CD4-positive, CD25-positive, alpha-beta regulatory T cell (primary cell): ENCODE measurements at regions not wholly inside any gene's neighbourhood (a gene's known extent, or its start where the extent isn't known, plus 50 kb on each side); places are given as distances from the start of the nearest gene placed in this dataset.

Source experiments
- ATAC-seq, 2 donors: fragments of 150-1000 bp; cut with Tn5 transposase; one replicate each; pipeline ENCODE4 v1.10.0; 2021; ENCODE audit warnings: low read depth in 2 of 2, moderate number of reproducible peaks in 2 of 2, moderate library complexity in 1 of 2
- DNase-seq, 3 donors: peaks; one replicate each; pipeline versions ENCODE4 v3.0.0 to v3.0.0-alpha.2; 2012 to 2022; ENCODE audit warnings: mixed read lengths in 1 of 3
- H3K27ac ChIP-seq: one replicate; pipeline ENCODE4 v1.7.0; 2013; ENCODE audit warnings: mild to moderate bottlenecking, low read length; ENCODE audit not compliant: insufficient read depth, poor library complexity, severe bottlenecking
- H3K27me3 ChIP-seq: one replicate; pipeline ENCODE4 v1.7.0; 2013; ENCODE audit warnings: low read length; ENCODE audit not compliant: control insufficient read depth, insufficient read depth
- H3K36me3 ChIP-seq: one replicate; pipeline ENCODE4 v1.7.0; 2013; ENCODE audit warnings: mild to moderate bottlenecking, low read length, moderate library complexity; ENCODE audit not compliant: control insufficient read depth, insufficient read depth
- H3K4me1 ChIP-seq: 2 replicates; pipeline ENCODE4 v1.7.0; 2013; ENCODE audit warnings: mild to moderate bottlenecking, low read length; ENCODE audit not compliant: insufficient read depth, control insufficient read depth, poor library complexity, severe bottlenecking
- H3K4me3 ChIP-seq: one replicate; pipeline ENCODE4 v1.7.0; 2013; ENCODE audit warnings: low read depth, mild to moderate bottlenecking, low read length, moderate library complexity
- H3K9me3 ChIP-seq, 2 experiments: 1 replicate in 1 of 2; 2 replicates in 1 of 2; pipeline ENCODE4 v1.7.0; 2013; ENCODE audit warnings: low read length in 2 of 2, mild to moderate bottlenecking in 1 of 2, moderate library complexity in 1 of 2; ENCODE audit not compliant: control insufficient read depth in 2 of 2
- H3K27ac Mint-ChIP-seq, 3 donors: one replicate each; pipeline ENCODE4 v1.8.0; 2020 to 2022; ENCODE audit warnings: mild to moderate bottlenecking in 3 of 3, mixed read lengths in 3 of 3, moderate library complexity in 2 of 3
- H3K27me3 Mint-ChIP-seq: one replicate; pipeline ENCODE4 v1.8.0; 2022; ENCODE audit warnings: mild to moderate bottlenecking, mixed read lengths
- H3K36me3 Mint-ChIP-seq: one replicate; pipeline ENCODE4 v1.8.0; 2020; ENCODE audit warnings: mixed read lengths
- H3K4me1 Mint-ChIP-seq, 4 donors: one replicate each; pipeline ENCODE4 v1.8.0; 2020 to 2022; ENCODE audit warnings: mixed read lengths in 4 of 4, mild to moderate bottlenecking in 1 of 4
- H3K4me3 Mint-ChIP-seq, 4 donors: one replicate each; pipeline ENCODE4 v1.8.0; 2020 to 2022; ENCODE audit warnings: mild to moderate bottlenecking in 4 of 4, mixed read lengths in 4 of 4, moderate library complexity in 3 of 4
- H3K9me3 Mint-ChIP-seq, 7 donors: one replicate each; pipeline ENCODE4 v1.8.0; 2020 to 2022; ENCODE audit warnings: mixed read lengths in 7 of 7, mild to moderate bottlenecking in 3 of 7, moderate library complexity in 2 of 7

DNA sequence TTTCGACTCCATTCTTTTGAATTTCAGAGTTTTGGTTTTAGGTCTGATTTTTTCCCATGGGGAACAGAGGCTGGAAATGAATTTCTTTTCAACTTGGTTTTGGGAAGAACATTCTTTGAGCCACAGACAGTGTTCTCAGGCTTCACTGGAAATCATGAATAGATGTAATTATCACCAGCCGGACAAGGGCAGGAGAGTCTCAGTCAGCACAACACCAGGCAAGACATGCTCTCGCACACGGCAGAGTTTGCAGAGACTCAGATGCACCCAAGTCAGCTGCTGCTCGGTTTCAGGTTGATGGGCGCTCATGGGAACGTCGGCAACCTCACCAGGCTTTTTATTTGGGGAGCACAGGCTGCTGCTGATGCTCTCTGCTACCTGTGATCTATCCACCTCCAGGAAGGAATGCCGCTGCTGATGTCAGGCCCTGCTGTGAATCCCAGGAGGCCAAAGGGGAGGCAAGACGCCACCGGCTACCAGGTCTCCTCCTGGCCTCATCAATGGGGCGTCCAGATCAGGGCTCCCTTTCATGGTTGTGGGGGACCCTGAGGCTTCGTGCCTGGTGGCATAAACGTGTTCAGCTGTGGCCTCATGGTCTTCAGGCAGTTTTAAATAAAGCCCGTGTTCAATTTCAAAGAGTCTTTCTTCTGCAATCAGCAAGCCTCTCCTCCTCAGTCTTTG, 332.3 kb upstream of the IRX4 start:
- H3K36me3 ChIP-seq = no peaks in the 10 kb centered on the region
- H3K27me3 ChIP-seq = no peaks in the 10 kb centered on the region
- Mint-ChIP-seq H3K27me3 (no peaks in the 10 kb centered on the region), H3K27ac (no peak overlapping the region), H3K9me3 (peaks cover 0 to 3% (median 0%) of the 10 kb centered on the region in 7 donors), H3K36me3 (no peaks in the 10 kb centered on the region), H3K4me3 (no peak overlapping the region), H3K4me1 (no peaks in the 10 kb centered on the region)
- no peak overlapping the region for H3K27ac ChIP-seq
- ATAC-seq (no peak), DNase-seq (no peak)
- no peaks in the 10 kb centered on the region for H3K4me1 ChIP-seq
- H3K4me3 ChIP-seq = no peak overlapping the region
- H3K9me3 ChIP-seq = no peaks in the 10 kb centered on the region

DNA sequence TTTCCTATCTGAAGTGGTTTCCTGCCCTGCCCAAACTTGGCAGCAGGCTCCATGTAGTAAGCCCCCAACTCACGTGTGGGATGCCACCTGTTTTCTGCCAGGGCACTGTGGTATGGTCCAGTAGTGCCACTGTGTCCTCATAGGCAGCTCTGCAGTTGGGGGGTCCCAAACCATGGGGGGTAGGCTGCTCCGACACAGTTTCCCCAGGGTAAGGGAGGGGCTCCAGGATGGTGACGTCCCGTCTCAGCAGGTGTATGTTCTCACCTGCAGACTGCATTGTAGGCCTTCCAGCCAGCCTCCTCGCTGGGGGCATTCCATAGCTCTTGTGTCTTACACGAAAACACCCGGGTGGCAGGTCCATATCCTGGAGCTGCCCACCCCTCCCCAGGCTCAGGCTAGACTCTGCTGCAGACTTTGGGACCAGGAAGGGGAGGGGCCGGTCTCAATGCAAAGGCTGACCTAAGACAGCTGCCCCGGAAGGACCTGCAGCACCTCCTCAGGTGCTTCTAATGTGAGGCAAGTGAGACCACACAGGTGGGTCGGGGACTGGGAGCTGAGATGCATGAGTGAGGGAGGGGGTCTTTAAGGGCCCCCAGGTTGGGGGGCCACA, 330.5 kb upstream of the IRX4 start:
- ATAC-seq (no peak), DNase-seq (no peak)
- no peaks in the 10 kb centered on the region for H3K9me3 Mint-ChIP-seq
- H3K27ac Mint-ChIP-seq = no peak overlapping the region
- no peaks in the 10 kb centered on the region for H3K4me1 Mint-ChIP-seq
- H3K9me3 ChIP-seq = no peaks in the 10 kb centered on the region
- no peak overlapping the region for H3K27ac ChIP-seq
- no peaks in the 10 kb centered on the region for H3K27me3 Mint-ChIP-seq
- H3K27me3 ChIP-seq = no peaks in the 10 kb centered on the region
- no peaks in the 10 kb centered on the region for H3K4me1 ChIP-seq
- no peaks in the 10 kb centered on the region for H3K36me3 ChIP-seq
- no peak overlapping the region for H3K4me3 ChIP-seq
- H3K36me3 Mint-ChIP-seq = no peaks in the 10 kb centered on the region
- no peak overlapping the region for H3K4me3 Mint-ChIP-seq

DNA sequence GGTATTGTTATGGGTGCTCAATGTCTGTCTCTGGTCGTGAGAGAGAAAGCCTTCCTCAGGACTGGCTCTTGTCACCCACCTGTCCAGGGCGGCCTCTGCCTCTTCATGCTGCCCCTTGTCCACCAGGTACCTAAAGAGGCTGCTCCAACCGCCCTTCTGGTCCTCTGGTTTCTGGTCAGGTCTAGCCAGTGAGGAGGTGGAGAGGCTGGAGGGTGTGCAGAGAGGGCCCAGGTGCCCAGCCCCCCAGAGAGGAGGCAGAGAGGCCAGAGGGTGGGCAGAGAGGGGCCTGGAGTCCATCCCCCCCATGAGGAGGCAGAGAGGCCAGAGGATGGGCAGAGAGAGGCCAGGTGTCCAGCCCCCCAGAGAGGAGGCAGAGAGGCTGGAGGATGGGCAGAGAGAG, 329.8 kb upstream of the IRX4 start:
- no peaks in the 10 kb centered on the region for H3K9me3 ChIP-seq
- no peaks in the 10 kb centered on the region for H3K27me3 Mint-ChIP-seq
- no peak for DNase-seq
- no peak overlapping the region for H3K27ac Mint-ChIP-seq
- H3K4me1 ChIP-seq = no peaks in the 10 kb centered on the region
- no peaks in the 10 kb centered on the region for H3K27me3 ChIP-seq
- no peaks in the 10 kb centered on the region for H3K36me3 Mint-ChIP-seq
- H3K4me3 Mint-ChIP-seq = no peak overlapping the region
- H3K9me3 Mint-ChIP-seq = no peaks in the 10 kb centered on the region
- no peak overlapping the region for H3K4me3 ChIP-seq
- no peak overlapping the region for H3K27ac ChIP-seq
- no peaks in the 10 kb centered on the region for H3K4me1 Mint-ChIP-seq
- ATAC-seq = no peak
- no peaks in the 10 kb centered on the region for H3K36me3 ChIP-seq

DNA sequence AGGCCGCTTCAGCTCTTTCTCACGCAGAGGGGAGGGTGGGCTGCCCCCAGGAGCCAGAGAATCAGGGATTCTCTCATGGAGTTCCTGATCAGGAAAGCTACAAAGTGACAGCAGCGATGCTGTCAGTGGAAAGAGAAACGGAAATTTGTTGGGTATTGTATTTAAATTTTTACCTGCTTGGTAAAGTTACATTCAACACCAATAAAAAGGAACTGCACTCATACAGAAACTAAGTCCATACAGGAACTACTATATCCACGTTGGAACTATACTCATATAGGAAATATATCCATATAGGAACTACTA, 325.5 kb upstream of the IRX4 start:
- peaks cover 0 to 2% (median 0%) of the 10 kb centered on the region in 7 donors for H3K9me3 Mint-ChIP-seq
- no peaks in the 10 kb centered on the region for H3K4me1 ChIP-seq
- no peak overlapping the region for H3K4me3 ChIP-seq
- H3K4me1 Mint-ChIP-seq = no peaks in the 10 kb centered on the region
- H3K27me3 Mint-ChIP-seq = no peaks in the 10 kb centered on the region
- no peaks in the 10 kb centered on the region for H3K9me3 ChIP-seq
- no peaks in the 10 kb centered on the region for H3K27me3 ChIP-seq
- ATAC-seq = no peak
- no peak overlapping the region for H3K4me3 Mint-ChIP-seq
- no peak overlapping the region for H3K27ac Mint-ChIP-seq
- H3K36me3 ChIP-seq = no peaks in the 10 kb centered on the region
- DNase-seq = no peak
- no peaks in the 10 kb centered on the region for H3K36me3 Mint-ChIP-seq
- no peak overlapping the region for H3K27ac ChIP-seq

DNA sequence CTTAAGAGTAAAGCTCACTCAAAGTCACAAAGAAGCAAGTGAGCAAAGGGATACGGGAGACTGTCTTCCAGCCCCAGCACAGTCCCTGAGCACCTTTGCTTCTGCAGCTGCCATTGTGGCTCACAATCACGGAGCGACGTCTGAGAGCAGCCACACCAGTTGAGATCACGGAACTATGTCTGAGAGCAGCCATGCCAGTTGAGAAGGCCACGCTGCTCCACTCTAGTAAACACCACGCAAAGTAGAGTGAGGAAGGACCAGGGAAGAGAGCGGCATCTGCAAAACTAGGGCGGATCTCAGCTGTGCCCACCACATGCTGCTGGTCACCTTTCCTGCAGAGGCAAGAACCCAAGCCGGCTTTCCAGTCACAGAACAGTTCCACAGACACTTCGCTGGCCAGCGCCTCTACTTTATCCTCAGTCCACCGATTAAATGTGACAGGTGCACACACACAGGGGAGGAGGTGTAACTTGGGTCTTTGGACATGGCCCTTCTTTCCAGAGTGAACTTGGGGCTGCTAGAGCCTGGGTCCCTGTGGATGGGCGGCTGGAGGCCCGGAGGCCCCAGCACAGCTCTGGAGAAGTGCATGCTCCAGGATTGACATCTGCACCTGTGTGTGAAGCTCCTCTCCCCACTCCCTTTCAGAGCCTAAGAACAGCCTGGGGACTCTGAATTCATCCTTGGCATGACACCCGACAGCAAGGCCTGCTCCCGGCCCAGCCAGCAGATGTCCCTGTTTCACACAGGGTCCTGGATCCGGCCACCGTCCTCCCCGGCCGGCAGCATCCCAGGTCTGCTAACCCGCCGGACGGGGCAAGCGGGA, 324.9 kb upstream of the IRX4 start:
- peaks cover 0 to 2% (median 0%) of the 10 kb centered on the region in 7 donors for H3K9me3 Mint-ChIP-seq
- H3K36me3 Mint-ChIP-seq = no peaks in the 10 kb centered on the region
- Histone ChIP-seq H3K27me3 (no peaks in the 10 kb centered on the region), H3K36me3 (no peaks in the 10 kb centered on the region), H3K9me3 (no peaks in the 10 kb centered on the region), H3K4me3 (no peak overlapping the region), H3K27ac (no peak overlapping the region), H3K4me1 (no peaks in the 10 kb centered on the region)
- no peak overlapping the region for H3K27ac Mint-ChIP-seq
- H3K4me1 Mint-ChIP-seq = no peaks in the 10 kb centered on the region
- no peak overlapping the region for H3K4me3 Mint-ChIP-seq
- no peaks in the 10 kb centered on the region for H3K27me3 Mint-ChIP-seq
- DNase-seq (no peak), ATAC-seq (no peak)

DNA sequence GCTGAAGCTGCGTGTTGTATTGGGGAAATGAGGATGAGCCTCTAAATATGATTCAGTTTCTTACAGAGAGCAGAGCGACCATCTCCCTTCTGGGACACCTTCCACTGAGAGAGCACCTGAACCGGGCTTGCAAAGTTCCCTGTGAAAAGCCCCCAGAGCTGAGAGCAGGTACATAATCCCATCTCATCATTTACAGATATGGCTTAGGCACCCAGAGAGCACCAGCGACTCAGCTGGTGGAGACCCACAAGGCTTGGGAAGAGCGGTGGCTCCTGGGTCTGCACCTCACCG, 324.3 kb upstream of the IRX4 start:
- Mint-ChIP-seq H3K9me3 (peaks cover 0 to 2% (median 0%) of the 10 kb centered on the region in 7 donors), H3K27ac (no peak overlapping the region), H3K36me3 (no peaks in the 10 kb centered on the region), H3K4me3 (no peak overlapping the region), H3K27me3 (no peaks in the 10 kb centered on the region), H3K4me1 (no peaks in the 10 kb centered on the region)
- no peak for DNase-seq
- Histone ChIP-seq H3K36me3 (no peaks in the 10 kb centered on the region), H3K4me3 (no peak overlapping the region), H3K27ac (no peak overlapping the region), H3K9me3 (no peaks in the 10 kb centered on the region), H3K4me1 (no peaks in the 10 kb centered on the region), H3K27me3 (no peaks in the 10 kb centered on the region)
- ATAC-seq = no peak

DNA sequence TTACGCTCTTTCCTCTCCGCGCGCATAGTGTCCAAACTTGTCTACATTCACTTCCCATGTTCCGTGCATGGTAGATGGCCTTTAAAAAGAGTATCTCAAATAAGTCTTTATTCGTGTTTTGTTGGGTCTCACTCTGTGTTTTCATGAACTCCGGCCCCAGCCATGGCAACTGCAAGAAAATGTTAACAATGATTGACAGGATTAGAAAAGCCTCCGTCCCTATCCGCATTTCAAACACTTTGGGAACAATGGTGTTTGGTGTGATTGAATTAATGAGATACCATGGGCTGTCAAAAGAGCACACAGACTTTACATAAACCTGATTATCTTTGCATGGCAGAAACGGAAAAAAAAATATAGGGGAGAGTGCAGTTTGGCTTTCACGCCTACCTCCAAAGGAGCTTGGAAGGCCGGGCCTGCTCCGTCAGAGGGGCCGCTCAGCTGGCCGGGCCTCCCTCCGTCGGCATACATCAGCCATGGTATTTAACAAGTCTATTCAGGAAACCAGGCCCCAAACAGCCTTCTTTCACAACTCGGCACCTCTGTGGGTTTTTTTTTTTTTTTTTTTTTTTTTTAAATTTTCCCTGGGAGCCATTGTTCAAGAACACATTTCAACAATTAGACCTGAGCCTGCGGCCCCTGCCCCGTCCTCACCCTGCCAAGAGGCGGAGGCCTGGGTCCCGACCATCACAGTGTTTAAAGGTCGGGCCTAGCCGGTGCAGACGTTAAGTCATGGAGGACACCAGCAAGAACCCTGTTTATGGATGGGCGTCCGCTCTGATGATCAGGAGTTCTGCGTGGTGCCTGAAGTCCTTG, 323.8 kb upstream of the IRX4 start:
- Mint-ChIP-seq H3K36me3 (no peaks in the 10 kb centered on the region), H3K4me3 (no peak overlapping the region), H3K27ac (no peak overlapping the region), H3K27me3 (no peaks in the 10 kb centered on the region), H3K4me1 (no peaks in the 10 kb centered on the region), H3K9me3 (peaks cover 0 to 2% (median 0%) of the 10 kb centered on the region in 7 donors)
- H3K27ac ChIP-seq = no peak overlapping the region
- H3K36me3 ChIP-seq = no peaks in the 10 kb centered on the region
- H3K4me1 ChIP-seq = no peaks in the 10 kb centered on the region
- H3K9me3 ChIP-seq = no peaks in the 10 kb centered on the region
- no peak for DNase-seq
- no peak for ATAC-seq
- no peak overlapping the region for H3K4me3 ChIP-seq
- no peaks in the 10 kb centered on the region for H3K27me3 ChIP-seq
